ENCODE measurements at regions not wholly inside any gene's neighbourhood (a gene's known extent, or its start where the extent isn't known, plus 50 kb on each side); places are given as distances from the start of the nearest gene placed in this dataset.

DNA sequence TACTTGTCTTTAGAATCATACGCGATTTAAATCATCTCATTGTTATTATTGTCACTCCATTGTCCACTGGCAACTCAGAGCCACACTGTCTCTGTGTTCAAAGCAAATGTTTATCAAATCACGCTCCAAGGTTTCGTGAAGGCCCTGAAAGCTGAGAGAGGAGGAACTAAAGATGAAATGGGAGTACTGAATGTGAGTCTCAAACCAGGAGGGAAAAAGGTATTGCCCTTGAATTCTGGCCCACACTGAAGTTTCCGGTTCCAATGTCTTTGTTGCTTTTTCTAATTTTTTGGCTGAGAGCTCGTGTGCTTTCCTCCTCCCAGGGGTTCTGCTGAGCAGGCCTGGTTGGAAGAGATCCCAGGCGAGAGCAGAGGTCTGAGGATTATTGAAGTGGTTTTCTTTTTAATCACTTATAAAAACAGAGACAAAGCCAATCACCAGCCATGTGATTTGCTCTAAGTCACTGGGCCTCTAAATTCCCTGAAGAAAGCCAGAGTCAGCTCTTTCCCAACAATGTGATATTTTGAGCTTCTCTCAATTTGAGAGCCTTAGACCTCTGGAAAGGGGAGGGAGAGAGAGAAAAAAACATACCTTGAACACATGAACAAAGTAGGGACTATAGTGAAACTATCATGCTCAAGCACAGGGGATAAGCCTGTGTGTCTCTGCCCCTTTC is 420.8 kb upstream of the GRAMD2B start:
- Histone ChIP-seq H3K27me3 (ENCODE audit: control insufficient read depth in 1 of 2, insufficient read depth in 2 of 2, low read length in 2 of 2) (no peaks in the 10 kb centered on the region), H2AFZ (ENCODE audit: low read length) (no peak overlapping the region), H3K9me3 (ENCODE audit: low read length) (no peaks in the 10 kb centered on the region), H3K9ac (ENCODE audit: insufficient read depth, low read depth, low read length) (no peak overlapping the region), H3K4me1 (ENCODE audit: insufficient read depth, low read length) (no peaks in the 10 kb centered on the region), H3K4me2 (ENCODE audit: low read depth, low read length) (no peak overlapping the region), H3K36me3 (replicated peaks in 1 of 2; ENCODE audit: control insufficient read depth in 1 of 2, insufficient read depth in 2 of 2, low read length in 2 of 2) (no peaks in the 10 kb centered on the region), H4K20me1 (ENCODE audit: insufficient read depth, low read length) (no peaks in the 10 kb centered on the region), H3K79me2 (ENCODE audit: insufficient read depth, low read length) (no peaks in the 10 kb centered on the region), H3K27ac (ENCODE audit: extremely low read length, insufficient read depth, low read length) (no peak overlapping the region), H3K4me3 (replicated peaks in 1 of 3; ENCODE audit: insufficient read depth in 1 of 3, low read depth in 2 of 3, low read length in 3 of 3) (no peak overlapping the region)
- no peak for TF ChIP-seq EEA1 (CRISPR knock-in tag; IDR thresholded peaks at IDR 0.05; ENCODE audit: borderline replicate concordance)
- no peak for TF ChIP-seq IRF2 (CRISPR knock-in tag; IDR thresholded peaks at IDR 0.05)
- no peak for TF ChIP-seq HIVEP1 (CRISPR knock-in tag; IDR thresholded peaks at IDR 0.05)
- no peak for TF ChIP-seq ZNF484 (CRISPR knock-in tag; IDR thresholded peaks at IDR 0.05; ENCODE audit: borderline replicate concordance, low read depth)
- no peak for TF ChIP-seq NBN (conservative IDR thresholded peaks at IDR 0.05)
- ChIA-PET CTCF (ENCODE audit: low intra/inter-chr PET ratio, low total read pairs) (no interaction called here), POLR2A (no interaction called here)
- intact Hi-C loops (cut with micrococcal nuclease; ENCODE audit: unreplicated experiment) (no loop called here), in situ Hi-C loops (cut with HindIII; ENCODE audit: extremely low pct_ligation_motif_present, low pct_unique_long_range_greater_than_20kb) (no loop called here)
- 40% methylated on average over 7 of the region's 7 CpGs for WGBS (ENCODE audit: low lambda C conversion rate)
- DNase-seq (ENCODE audit: low spot score) (no peak), ATAC-seq (no peak), FAIRE-seq (no peak)
- BruUV-seq (replicated peaks): no TSS peak

DNA sequence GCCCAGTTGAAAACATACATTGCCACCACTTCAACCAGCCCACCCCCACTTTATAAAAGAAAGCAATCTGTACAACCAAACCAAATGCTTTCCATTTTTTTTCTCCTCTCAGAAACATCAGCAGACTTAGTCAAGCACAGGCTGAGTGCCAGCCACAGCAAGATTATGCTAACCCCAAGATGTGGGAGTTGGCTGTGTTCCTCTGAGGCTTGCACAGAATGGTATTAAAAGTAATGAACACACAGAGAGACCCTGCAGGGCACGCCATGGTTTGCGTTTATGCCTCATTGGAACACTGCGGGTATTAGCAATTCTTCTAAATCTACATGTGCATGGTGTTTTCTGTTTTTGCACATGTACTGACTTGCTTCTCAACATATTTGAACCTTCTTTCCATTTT is 419.9 kb upstream of the GRAMD2B start:
- Histone ChIP-seq H4K20me1 (ENCODE audit: insufficient read depth, low read length) (no peaks in the 10 kb centered on the region), H3K4me3 (replicated peaks in 1 of 3; ENCODE audit: insufficient read depth in 1 of 3, low read depth in 2 of 3, low read length in 3 of 3) (no peak overlapping the region), H2AFZ (ENCODE audit: low read length) (no peak overlapping the region), H3K27me3 (ENCODE audit: control insufficient read depth in 1 of 2, insufficient read depth in 2 of 2, low read length in 2 of 2) (no peaks in the 10 kb centered on the region), H3K79me2 (ENCODE audit: insufficient read depth, low read length) (no peaks in the 10 kb centered on the region), H3K9me3 (ENCODE audit: low read length) (no peaks in the 10 kb centered on the region), H3K9ac (ENCODE audit: insufficient read depth, low read depth, low read length) (no peak overlapping the region), H3K4me1 (ENCODE audit: insufficient read depth, low read length) (no peaks in the 10 kb centered on the region), H3K4me2 (ENCODE audit: low read depth, low read length) (no peak overlapping the region), H3K36me3 (replicated peaks in 1 of 2; ENCODE audit: control insufficient read depth in 1 of 2, insufficient read depth in 2 of 2, low read length in 2 of 2) (no peaks in the 10 kb centered on the region), H3K27ac (ENCODE audit: extremely low read length, insufficient read depth, low read length) (no peak overlapping the region)
- FAIRE-seq (no peak), ATAC-seq (no peak), DNase-seq (ENCODE audit: low spot score) (no peak)
- WGBS (ENCODE audit: low lambda C conversion rate): 77% methylated on average over 3 of the region's 3 CpGs
- ChIA-PET POLR2A (no interaction called here), CTCF (ENCODE audit: low intra/inter-chr PET ratio, low total read pairs) (no interaction called here)
- in situ Hi-C loops (cut with HindIII; ENCODE audit: extremely low pct_ligation_motif_present, low pct_unique_long_range_greater_than_20kb): no loop called here
- intact Hi-C loops (cut with micrococcal nuclease; ENCODE audit: unreplicated experiment): no loop called here
- no TSS peak for BruUV-seq (replicated peaks)
- TF ChIP-seq, protein P1, sequence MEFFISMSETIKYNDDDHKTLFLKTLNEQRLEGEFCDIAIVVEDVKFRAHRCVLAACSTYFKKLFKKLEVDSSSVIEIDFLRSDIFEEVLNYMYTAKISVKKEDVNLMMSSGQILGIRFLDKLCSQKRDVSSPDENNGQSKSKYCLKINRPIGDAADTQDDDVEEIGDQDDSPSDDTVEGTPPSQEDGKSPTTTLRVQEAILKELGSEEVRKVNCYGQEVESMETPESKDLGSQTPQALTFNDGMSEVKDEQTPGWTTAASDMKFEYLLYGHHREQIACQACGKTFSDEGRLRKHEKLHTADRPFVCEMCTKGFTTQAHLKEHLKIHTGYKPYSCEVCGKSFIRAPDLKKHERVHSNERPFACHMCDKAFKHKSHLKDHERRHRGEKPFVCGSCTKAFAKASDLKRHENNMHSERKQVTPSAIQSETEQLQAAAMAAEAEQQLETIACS (CRISPR knock-in tag; IDR thresholded peaks at IDR 0.05): no peak
- TF ChIP-seq, protein P2, sequence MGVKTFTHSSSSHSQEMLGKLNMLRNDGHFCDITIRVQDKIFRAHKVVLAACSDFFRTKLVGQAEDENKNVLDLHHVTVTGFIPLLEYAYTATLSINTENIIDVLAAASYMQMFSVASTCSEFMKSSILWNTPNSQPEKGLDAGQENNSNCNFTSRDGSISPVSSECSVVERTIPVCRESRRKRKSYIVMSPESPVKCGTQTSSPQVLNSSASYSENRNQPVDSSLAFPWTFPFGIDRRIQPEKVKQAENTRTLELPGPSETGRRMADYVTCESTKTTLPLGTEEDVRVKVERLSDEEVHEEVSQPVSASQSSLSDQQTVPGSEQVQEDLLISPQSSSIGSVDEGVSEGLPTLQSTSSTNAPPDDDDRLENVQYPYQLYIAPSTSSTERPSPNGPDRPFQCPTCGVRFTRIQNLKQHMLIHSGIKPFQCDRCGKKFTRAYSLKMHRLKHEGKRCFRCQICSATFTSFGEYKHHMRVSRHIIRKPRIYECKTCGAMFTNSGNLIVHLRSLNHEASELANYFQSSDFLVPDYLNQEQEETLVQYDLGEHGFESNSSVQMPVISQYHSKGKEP (CRISPR knock-in tag; IDR thresholded peaks at IDR 0.05): no peak
- TF ChIP-seq POGZ (CRISPR knock-in tag; IDR thresholded peaks at IDR 0.05): no peak
- no peak for TF ChIP-seq NFE2L1 (CRISPR knock-in tag; IDR thresholded peaks at IDR 0.05; ENCODE audit: borderline replicate concordance)
- no peak for TF ChIP-seq RELA (CRISPR knock-in tag; IDR thresholded peaks at IDR 0.05)
- no peak for TF ChIP-seq SAP130 (CRISPR knock-in tag; IDR thresholded peaks at IDR 0.05; ENCODE audit: low read depth)
- TF ChIP-seq POLR2G (IDR thresholded peaks at IDR 0.05; ENCODE audit: low read depth, low read length): no peak
- TF ChIP-seq, protein P3, sequence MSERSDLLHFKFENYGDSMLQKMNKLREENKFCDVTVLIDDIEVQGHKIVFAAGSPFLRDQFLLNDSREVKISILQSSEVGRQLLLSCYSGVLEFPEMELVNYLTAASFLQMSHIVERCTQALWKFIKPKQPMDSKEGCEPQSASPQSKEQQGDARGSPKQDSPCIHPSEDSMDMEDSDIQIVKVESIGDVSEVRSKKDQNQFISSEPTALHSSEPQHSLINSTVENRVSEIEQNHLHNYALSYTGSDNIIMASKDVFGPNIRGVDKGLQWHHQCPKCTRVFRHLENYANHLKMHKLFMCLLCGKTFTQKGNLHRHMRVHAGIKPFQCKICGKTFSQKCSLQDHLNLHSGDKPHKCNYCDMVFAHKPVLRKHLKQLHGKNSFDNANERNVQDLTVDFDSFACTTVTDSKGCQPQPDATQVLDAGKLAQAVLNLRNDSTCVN (CRISPR knock-in tag; IDR thresholded peaks at IDR 0.05; ENCODE audit: borderline replicate concordance): no peak
- TF ChIP-seq ZFP1 (CRISPR knock-in tag; IDR thresholded peaks at IDR 0.05): no peak
- TF ChIP-seq, protein P4, sequence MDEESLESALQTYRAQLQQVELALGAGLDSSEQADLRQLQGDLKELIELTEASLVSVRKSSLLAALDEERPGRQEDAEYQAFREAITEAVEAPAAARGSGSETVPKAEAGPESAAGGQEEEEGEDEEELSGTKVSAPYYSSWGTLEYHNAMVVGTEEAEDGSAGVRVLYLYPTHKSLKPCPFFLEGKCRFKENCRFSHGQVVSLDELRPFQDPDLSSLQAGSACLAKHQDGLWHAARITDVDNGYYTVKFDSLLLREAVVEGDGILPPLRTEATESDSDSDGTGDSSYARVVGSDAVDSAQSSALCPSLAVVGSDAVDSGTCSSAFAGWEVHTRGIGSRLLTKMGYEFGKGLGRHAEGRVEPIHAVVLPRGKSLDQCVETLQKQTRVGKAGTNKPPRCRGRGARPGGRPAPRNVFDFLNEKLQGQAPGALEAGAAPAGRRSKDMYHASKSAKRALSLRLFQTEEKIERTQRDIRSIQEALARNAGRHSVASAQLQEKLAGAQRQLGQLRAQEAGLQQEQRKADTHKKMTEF (CRISPR knock-in tag; IDR thresholded peaks at IDR 0.05): no peak

Measured in HepG2 (cell line).